NB4 (cell line): ENCODE measurements at regions not wholly inside any gene's neighbourhood (a gene's known extent, or its start where the extent isn't known, plus 50 kb on each side); places are given as distances from the start of the nearest gene placed in this dataset.

Source experiments
- DNase-seq: peaks from one replicate; pipeline ENCODE4 v3.0.0; 2010; ENCODE audit warnings: low read depth
- H3K4me3 ChIP-seq: one replicate; pipeline ENCODE4 v1.5.1; 2011; ENCODE audit warnings: mild to moderate bottlenecking, low read depth, low read length, moderate library complexity
- MYC ChIP-seq: IDR thresholded peaks from 2 replicates; pipeline ENCODE4 v1.6.1; 2011; ENCODE audit warnings: low read depth, low read length
- POLR2A ChIP-seq: IDR thresholded peaks from 2 replicates; pipeline ENCODE4 v1.6.1; 2011; ENCODE audit warnings: mild to moderate bottlenecking; ENCODE audit not compliant: insufficient read length; ENCODE audit errors: extremely low read depth
- TF ChIP-seq, protein P1 (sequence below): IDR thresholded peaks from 2 replicates; pipeline ENCODE4 v1.6.1; 2011; ENCODE audit warnings: low read depth, low read length
- TF ChIP-seq, protein P2 (sequence below): IDR thresholded peaks from one replicate; pipeline ENCODE4 v1.5.1; 2012; ENCODE audit warnings: low read depth, low read length

DNA sequence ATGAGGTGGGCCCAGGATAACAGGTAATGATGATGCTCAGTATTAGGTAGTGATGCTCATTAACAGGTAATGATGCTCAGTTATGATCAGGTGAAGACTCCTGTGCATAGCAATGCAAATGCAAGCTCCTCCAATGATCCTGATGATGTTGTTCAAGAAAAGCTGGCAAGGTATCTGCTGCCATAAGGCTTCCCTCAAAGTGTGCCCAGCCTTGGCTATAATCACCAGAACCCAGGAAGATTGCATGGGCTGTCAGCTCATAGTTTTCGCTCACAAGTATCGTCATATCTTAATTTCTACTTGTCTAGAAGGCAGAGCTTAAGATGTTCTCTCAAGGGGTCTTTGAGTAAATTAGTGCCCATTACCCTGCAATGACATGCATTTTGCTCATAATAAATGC, 366.2 kb upstream of the CLNK start:
- no peak overlapping the region for H3K4me3 ChIP-seq
- DNase-seq = no peak
- TF ChIP-seq, protein P1, sequence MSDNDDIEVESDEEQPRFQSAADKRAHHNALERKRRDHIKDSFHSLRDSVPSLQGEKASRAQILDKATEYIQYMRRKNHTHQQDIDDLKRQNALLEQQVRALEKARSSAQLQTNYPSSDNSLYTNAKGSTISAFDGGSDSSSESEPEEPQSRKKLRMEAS = no peak
- TF ChIP-seq, protein P2, sequence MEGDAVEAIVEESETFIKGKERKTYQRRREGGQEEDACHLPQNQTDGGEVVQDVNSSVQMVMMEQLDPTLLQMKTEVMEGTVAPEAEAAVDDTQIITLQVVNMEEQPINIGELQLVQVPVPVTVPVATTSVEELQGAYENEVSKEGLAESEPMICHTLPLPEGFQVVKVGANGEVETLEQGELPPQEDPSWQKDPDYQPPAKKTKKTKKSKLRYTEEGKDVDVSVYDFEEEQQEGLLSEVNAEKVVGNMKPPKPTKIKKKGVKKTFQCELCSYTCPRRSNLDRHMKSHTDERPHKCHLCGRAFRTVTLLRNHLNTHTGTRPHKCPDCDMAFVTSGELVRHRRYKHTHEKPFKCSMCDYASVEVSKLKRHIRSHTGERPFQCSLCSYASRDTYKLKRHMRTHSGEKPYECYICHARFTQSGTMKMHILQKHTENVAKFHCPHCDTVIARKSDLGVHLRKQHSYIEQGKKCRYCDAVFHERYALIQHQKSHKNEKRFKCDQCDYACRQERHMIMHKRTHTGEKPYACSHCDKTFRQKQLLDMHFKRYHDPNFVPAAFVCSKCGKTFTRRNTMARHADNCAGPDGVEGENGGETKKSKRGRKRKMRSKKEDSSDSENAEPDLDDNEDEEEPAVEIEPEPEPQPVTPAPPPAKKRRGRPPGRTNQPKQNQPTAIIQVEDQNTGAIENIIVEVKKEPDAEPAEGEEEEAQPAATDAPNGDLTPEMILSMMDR = no peak
- no peak for TF ChIP-seq MYC
- TF ChIP-seq POLR2A = no peak

DNA sequence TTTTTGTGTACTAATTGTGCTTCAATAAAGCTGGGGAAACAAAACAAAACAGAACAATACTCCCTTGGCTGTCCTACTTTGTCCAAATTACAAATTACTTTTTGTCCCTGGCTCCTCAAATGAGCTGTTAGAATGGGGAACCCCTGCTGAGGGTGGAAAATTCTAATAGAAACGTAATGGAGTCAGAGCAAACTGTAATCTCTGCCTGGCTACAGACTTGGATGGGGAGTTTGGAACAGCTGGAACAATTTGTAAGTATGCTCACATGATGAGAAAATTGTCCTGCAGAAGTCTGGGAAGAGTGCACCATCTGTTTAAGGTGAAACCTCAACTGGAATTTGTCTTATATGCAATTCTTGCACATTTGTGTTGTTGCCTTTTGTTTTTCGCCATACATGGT, 364.4 kb upstream of the CLNK start:
- TF ChIP-seq POLR2A = no peak
- TF ChIP-seq, protein P1 = no peak
- TF ChIP-seq, protein P2 = no peak
- DNase-seq = no peak
- no peak overlapping the region for H3K4me3 ChIP-seq

DNA sequence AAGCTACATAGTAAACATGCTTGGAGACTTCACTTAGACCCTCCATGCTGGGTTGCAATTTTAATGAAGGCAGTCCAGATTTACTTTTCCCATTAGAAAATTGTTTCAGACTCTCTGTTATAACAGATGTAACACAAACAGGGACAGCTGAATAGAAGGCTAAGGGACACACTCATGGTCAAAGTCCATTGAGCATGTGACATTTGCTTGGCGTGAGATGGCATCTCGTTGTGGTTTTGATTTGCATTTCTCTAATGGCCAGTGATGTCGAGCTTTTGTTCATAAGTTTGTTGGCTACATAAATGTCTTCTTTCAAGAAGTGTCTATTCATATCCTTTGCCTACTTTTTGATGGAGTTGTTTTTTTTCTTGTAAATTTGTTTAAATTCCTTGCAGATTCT, 358.2 kb upstream of the CLNK start:
- TF ChIP-seq MYC = no peak
- TF ChIP-seq, protein P2 = no peak
- TF ChIP-seq, protein P1 = no peak
- TF ChIP-seq POLR2A = no peak
- no peak overlapping the region for H3K4me3 ChIP-seq
- no peak for DNase-seq

DNA sequence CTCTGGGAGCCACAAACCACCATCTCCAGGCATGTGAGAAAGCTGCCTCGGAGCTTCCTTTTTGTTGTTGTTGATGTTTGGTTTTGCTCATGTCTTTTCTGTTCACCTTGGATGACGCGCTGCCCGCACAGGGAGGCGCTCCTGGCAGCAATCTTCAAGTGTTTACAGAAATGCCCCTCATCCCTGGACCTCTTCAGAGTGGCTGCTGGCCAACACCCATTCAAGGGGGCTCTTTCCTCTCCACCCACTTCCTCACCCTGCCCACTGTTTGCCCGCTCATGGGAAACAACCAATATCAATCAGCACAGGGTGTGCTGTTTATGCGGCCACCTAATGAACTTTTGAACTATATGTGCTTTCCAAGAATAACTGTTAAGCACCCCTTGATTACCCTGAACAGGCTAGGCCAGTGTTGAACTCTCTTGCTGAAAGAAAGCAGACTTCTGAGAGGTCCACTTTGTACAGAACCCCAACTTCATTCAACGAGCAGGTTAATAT, 355.1 kb upstream of the CLNK start:
- TF ChIP-seq, protein P1 = no peak
- TF ChIP-seq POLR2A (no peak), MYC (no peak)
- TF ChIP-seq, protein P2 = no peak
- no peak for DNase-seq
- no peak overlapping the region for H3K4me3 ChIP-seq

DNA sequence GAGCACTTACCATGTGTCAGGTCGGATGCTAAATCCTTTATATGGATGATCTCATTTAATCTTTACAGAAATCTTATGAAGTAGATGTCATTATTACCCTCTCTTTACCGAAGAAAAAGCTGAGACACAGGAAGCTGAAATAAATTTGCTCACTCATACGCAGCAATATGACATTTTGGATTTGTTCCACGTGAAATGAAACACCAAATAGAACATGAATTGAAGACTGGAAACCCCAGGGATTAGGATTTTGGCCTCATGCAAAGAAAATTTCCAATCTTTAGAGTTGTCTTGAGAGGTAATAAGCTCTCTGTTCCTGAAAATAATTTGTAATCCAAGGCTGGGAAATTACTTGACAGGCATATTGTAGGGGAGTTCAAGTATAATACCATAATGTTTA, 354.4 kb upstream of the CLNK start:
- DNase-seq = no peak
- no peak overlapping the region for H3K4me3 ChIP-seq
- TF ChIP-seq MYC (no peak), POLR2A (no peak)
- TF ChIP-seq, protein P2 = no peak
- TF ChIP-seq, protein P1 = no peak

DNA sequence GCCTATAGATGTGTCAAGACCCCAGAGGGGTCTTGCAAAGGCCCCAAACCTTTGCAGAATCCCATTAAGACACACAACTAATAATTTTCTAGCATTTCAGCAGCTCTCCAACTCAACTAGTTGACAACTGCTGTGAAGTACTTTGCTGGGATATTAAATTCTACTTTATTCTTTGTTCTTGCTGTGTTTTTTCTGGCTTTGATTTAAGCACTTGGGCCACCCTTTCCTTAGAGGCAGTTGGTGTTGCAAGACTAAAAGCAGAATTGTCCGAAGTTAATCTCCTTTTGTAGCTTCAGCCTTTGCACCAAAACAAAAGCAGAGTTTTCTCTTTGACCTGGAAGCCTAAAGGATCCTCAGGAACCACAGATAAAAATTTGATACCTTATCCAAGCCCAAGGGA, 353.1 kb upstream of the CLNK start:
- TF ChIP-seq, protein P2 = no peak
- no peak for TF ChIP-seq POLR2A
- H3K4me3 ChIP-seq = no peak overlapping the region
- no peak for DNase-seq
